H1 (cell line): ENCODE measurements at regions not wholly inside any gene's neighbourhood (a gene's known extent, or its start where the extent isn't known, plus 50 kb on each side); places are given as distances from the start of the nearest gene placed in this dataset.

ENCODE experiments used
- CTCF ChIA-PET: fragments of 300-600 bp; sonication (Branson Sonifier 250); formaldehyde crosslinking; loops from one replicate; lab custom pipeline; 2021; ENCODE audit not compliant: partially characterized antibody; lab: Charles Lee
- POLR2A ChIA-PET: fragments of 300-600 bp; sonication (Branson Sonifier 250); formaldehyde crosslinking; loops from one replicate; lab custom pipeline; 2021; ENCODE audit warnings: inconsistent platforms; ENCODE audit not compliant: partially characterized antibody; lab: Charles Lee
- DNase-seq, 2 experiments: peaks; one replicate each; pipeline versions ENCODE4 v3.0.0 to v3.0.0-alpha.2; 2010 to 2022; ENCODE audit warnings: low spot score in 2 of 2, low read depth in 1 of 2, mixed read lengths in 1 of 2
- FAIRE-seq: peaks from 2 replicates; lab custom pipeline; 2011; peaks lifted over from hg19 to GRCh38; lab: Jason Lieb, UNC
- H2AFZ ChIP-seq: 2 replicates; pipeline ENCODE4 v1.8.1; 2012; ENCODE audit warnings: low read length, inconsistent platforms
- H2AK5ac ChIP-seq: 2 replicates; pipeline ENCODE4 v1.6.1; 2013; ENCODE audit warnings: low read depth, low read length
- H2BK120ac ChIP-seq: replicated peaks from 2 replicates; pipeline ENCODE3; 2013; ENCODE audit warnings: low read depth, low read length, inconsistent platforms
- H2BK12ac ChIP-seq: 2 replicates; pipeline ENCODE4 v1.6.1; 2013; ENCODE audit warnings: low read depth, low read length
- H2BK15ac ChIP-seq: 2 replicates; pipeline ENCODE4 v1.6.1; 2013; ENCODE audit warnings: low read length
- H2BK20ac ChIP-seq: 2 replicates; pipeline ENCODE4 v1.6.1; 2013; ENCODE audit warnings: low read length
- H2BK5ac ChIP-seq: 2 replicates; pipeline ENCODE4 v1.6.1; 2013; ENCODE audit warnings: low read depth, low read length
- H3K14ac ChIP-seq: 2 replicates; pipeline ENCODE4 v1.6.1; 2013; ENCODE audit warnings: inconsistent platforms; ENCODE audit not compliant: insufficient read length
- H3K18ac ChIP-seq: 2 replicates; pipeline ENCODE4 v1.6.1; 2013; ENCODE audit warnings: low read length; ENCODE audit errors: extremely low read depth
- H3K23ac ChIP-seq: 2 replicates; pipeline ENCODE4 v1.6.1; 2013; ENCODE audit warnings: inconsistent platforms; ENCODE audit not compliant: insufficient read length
- H3K23me2 ChIP-seq: 2 replicates; pipeline ENCODE4 v1.6.1; 2013; ENCODE audit warnings: low read depth, low read length
- H3K27ac ChIP-seq: 2 replicates; pipeline ENCODE4 v1.6.1; 2011; ENCODE audit warnings: low read depth, low read length, inconsistent platforms
- H3K27me3 ChIP-seq, 4 experiments: replicated peaks in 1 of 4; 1 replicate in 1 of 4; 2 replicates in 3 of 4; pipeline versions ENCODE4 v1.6.1 to v1.8.1; 2011 to 2013; ENCODE audit warnings: low read length in 3 of 4, mild to moderate bottlenecking in 3 of 4, inconsistent platforms in 2 of 4, mixed read lengths in 2 of 4, moderate library complexity in 1 of 4; ENCODE audit not compliant: control insufficient read depth in 3 of 4, insufficient read depth in 3 of 4; ENCODE audit errors: extremely low read depth in 1 of 4
- H3K36me3 ChIP-seq, 4 experiments: 2 replicates each; pipeline versions ENCODE4 v1.6.1 to v1.8.1; 2011 to 2013; ENCODE audit warnings: mild to moderate bottlenecking in 4 of 4, low read length in 3 of 4, moderate library complexity in 2 of 4, control low read depth in 1 of 4, inconsistent platforms in 1 of 4; ENCODE audit not compliant: insufficient read depth in 4 of 4, control insufficient read depth in 2 of 4
- H3K4ac ChIP-seq: replicated peaks from 2 replicates; pipeline ENCODE3; 2013; ENCODE audit warnings: low read length, low read depth, mixed read lengths, inconsistent platforms; ENCODE audit not compliant: insufficient read length
- H3K4me1 ChIP-seq, 4 experiments: replicated peaks in 1 of 4; 1 replicate in 1 of 4; 2 replicates in 3 of 4; pipeline versions ENCODE4 v1.6.1 to v1.8.1; 2011 to 2013; ENCODE audit warnings: low read length in 3 of 4, inconsistent platforms in 2 of 4, mixed read lengths in 1 of 4; ENCODE audit not compliant: insufficient read depth in 4 of 4, control insufficient read depth in 3 of 4
- H3K4me2 ChIP-seq, 2 experiments: 2 replicates each; pipeline versions ENCODE4 v1.6.1 to v1.8.1; 2011 to 2013; ENCODE audit warnings: low read depth in 2 of 2, low read length in 2 of 2, control low read depth in 1 of 2, inconsistent platforms in 1 of 2, mild to moderate bottlenecking in 1 of 2; ENCODE audit not compliant: insufficient read depth in 1 of 2
- H3K4me3 ChIP-seq, 4 experiments: fragments of 200-600, 300-600 bp in 1 of 4; sonication (generic), shearing (Covaris generic), sonication (Bioruptor Twin) in 1 of 4; 2 replicates each; pipeline versions ENCODE4 v1.5.1 to v1.8.1; 2011 to 2016; ENCODE audit warnings: low read length in 4 of 4, low read depth in 3 of 4, control low read depth in 2 of 4, inconsistent platforms in 2 of 4, mild to moderate bottlenecking in 2 of 4, mixed read lengths in 1 of 4, moderate library complexity in 1 of 4; ENCODE audit not compliant: insufficient read depth in 2 of 4; ENCODE audit errors: extremely low read depth in 1 of 4
- H3K56ac ChIP-seq: replicated peaks from 2 replicates; pipeline ENCODE3; 2013; ENCODE audit warnings: low read depth, mild to moderate bottlenecking, mixed read lengths, low read length, inconsistent platforms; ENCODE audit not compliant: insufficient read length
- H3K79me1 ChIP-seq: 2 replicates; pipeline ENCODE4 v1.6.1; 2013; ENCODE audit warnings: low read depth, low read length, control low read depth
- H3K79me2 ChIP-seq, 2 experiments: 2 replicates each; pipeline versions ENCODE4 v1.6.1 to v1.8.1; 2012 to 2013; ENCODE audit warnings: low read length in 2 of 2, mild to moderate bottlenecking in 2 of 2, inconsistent platforms in 1 of 2; ENCODE audit not compliant: insufficient read depth in 2 of 2, control insufficient read depth in 1 of 2
- H3K9ac ChIP-seq, 4 experiments: replicated peaks in 1 of 4; 1 replicate in 1 of 4; 2 replicates in 3 of 4; pipeline versions ENCODE4 v1.6.1 to v1.8.1; 2011 to 2013; ENCODE audit warnings: low read depth in 3 of 4, low read length in 3 of 4, control low read depth in 2 of 4, mild to moderate bottlenecking in 2 of 4, moderate library complexity in 2 of 4, inconsistent platforms in 1 of 4; ENCODE audit errors: extremely low read depth in 1 of 4
- H3K9me3 ChIP-seq, 2 experiments: 2 replicates each; pipeline versions ENCODE4 v1.6.1 to v1.8.1; 2012 to 2013; ENCODE audit warnings: mild to moderate bottlenecking in 2 of 2, moderate library complexity in 2 of 2, control low read depth in 1 of 2, inconsistent platforms in 1 of 2, low read depth in 1 of 2, low read length in 1 of 2, mixed read lengths in 1 of 2; ENCODE audit not compliant: insufficient read depth in 2 of 2
- H4K20me1 ChIP-seq, 2 experiments: replicated peaks in 1 of 2; 2 replicates each; pipeline versions ENCODE3 to v1.8.1; 2011 to 2013; ENCODE audit warnings: inconsistent platforms in 2 of 2, low read length in 2 of 2, mild to moderate bottlenecking in 1 of 2; ENCODE audit not compliant: insufficient read depth in 2 of 2, control insufficient read depth in 1 of 2
- H4K5ac ChIP-seq: 2 replicates; pipeline ENCODE4 v1.6.1; 2013; ENCODE audit warnings: low read length, low read depth, mixed read lengths, inconsistent platforms; ENCODE audit not compliant: insufficient read length
- H4K8ac ChIP-seq: 2 replicates; pipeline ENCODE4 v1.8.0; 2013; ENCODE audit warnings: mild to moderate bottlenecking, moderate library complexity, low read length, inconsistent platforms; ENCODE audit not compliant: insufficient read depth; ENCODE audit errors: extremely low read depth
- H4K91ac ChIP-seq: replicated peaks from 2 replicates; pipeline ENCODE3; 2013; ENCODE audit warnings: low read length, mixed read lengths, inconsistent platforms; ENCODE audit not compliant: insufficient read length
- CEBPB ChIP-seq: IDR thresholded peaks from 2 replicates; pipeline ENCODE4 v1.6.1; 2012; ENCODE audit warnings: low read depth, low read length
- CTBP2 ChIP-seq: IDR thresholded peaks from 2 replicates; pipeline ENCODE4 v1.7.0; 2011; ENCODE audit warnings: borderline replicate concordance, mild to moderate bottlenecking, moderate library complexity, mixed read lengths, low read length; ENCODE audit not compliant: insufficient read depth, insufficient read length
- EZH2 ChIP-seq: fragments of 200-600 bp; sonication (generic); IDR thresholded peaks from 2 replicates; pipeline ENCODE4 v1.7.1; 2012; ENCODE audit warnings: low read depth, mild to moderate bottlenecking, moderate library complexity, low read length, inconsistent platforms; ENCODE audit not compliant: severe bottlenecking
- HDAC6 ChIP-seq: IDR thresholded peaks from one replicate; pipeline ENCODE4 v1.7.1; 2012; ENCODE audit warnings: low read depth, mild to moderate bottlenecking, inconsistent platforms, low read length, moderate library complexity
- KDM4A ChIP-seq: IDR thresholded peaks from one replicate; pipeline ENCODE4 v1.7.1; 2012; ENCODE audit warnings: low read depth, mild to moderate bottlenecking, moderate library complexity, low read length, inconsistent platforms; ENCODE audit not compliant: severe bottlenecking
- MAX ChIP-seq: IDR thresholded peaks from 2 replicates; pipeline ENCODE4 v1.6.1; 2012; ENCODE audit warnings: inconsistent platforms
- PHF8 ChIP-seq: fragments of 200-600 bp; sonication (generic); conservative IDR thresholded peaks from 2 replicates; pipeline ENCODE4 v1.7.1; 2012; ENCODE audit warnings: low read depth, mild to moderate bottlenecking, inconsistent platforms, low read length, moderate library complexity
- RNF2 ChIP-seq: fragments of 200-900, 300-1000 bp; sonication (generic); IDR thresholded peaks from 2 replicates; pipeline ENCODE4 v1.7.1; 2016; ENCODE audit warnings: borderline replicate concordance, low read depth, mild to moderate bottlenecking, antibody characterized with exemption, low read length; ENCODE audit not compliant: poor library complexity, severe bottlenecking; ENCODE audit errors: missing control alignments
- SRF ChIP-seq: IDR thresholded peaks from 2 replicates; pipeline ENCODE4 v1.6.1; 2011; ENCODE audit warnings: mild to moderate bottlenecking, low read depth, low read length, moderate library complexity
- TCF12 ChIP-seq: IDR thresholded peaks from 2 replicates; pipeline ENCODE4 v1.6.1; 2011; ENCODE audit warnings: low read depth, mild to moderate bottlenecking, low read length
- WGBS, 2 experiments: shearing (Covaris generic) in 1 of 2; methylation state at CpG; one replicate each; pipeline versions ENCODE4 v1.1.6 to v1.1.7; 2013 to 2015; ENCODE audit warnings: low lambda C conversion rate in 2 of 2, mixed read lengths in 2 of 2, inconsistent platforms in 1 of 2, low coverage in 1 of 2, missing lambda C conversion rate in 1 of 2; ENCODE audit not compliant: insufficient replicate concordance in 2 of 2, insufficient coverage in 1 of 2, insufficient read length in 1 of 2; ENCODE audit errors: extremely low coverage in 1 of 2, missing lambda C conversion rate in 1 of 2; 5-methylcytosine and 5-hydroxymethylcytosine counted together

DNA sequence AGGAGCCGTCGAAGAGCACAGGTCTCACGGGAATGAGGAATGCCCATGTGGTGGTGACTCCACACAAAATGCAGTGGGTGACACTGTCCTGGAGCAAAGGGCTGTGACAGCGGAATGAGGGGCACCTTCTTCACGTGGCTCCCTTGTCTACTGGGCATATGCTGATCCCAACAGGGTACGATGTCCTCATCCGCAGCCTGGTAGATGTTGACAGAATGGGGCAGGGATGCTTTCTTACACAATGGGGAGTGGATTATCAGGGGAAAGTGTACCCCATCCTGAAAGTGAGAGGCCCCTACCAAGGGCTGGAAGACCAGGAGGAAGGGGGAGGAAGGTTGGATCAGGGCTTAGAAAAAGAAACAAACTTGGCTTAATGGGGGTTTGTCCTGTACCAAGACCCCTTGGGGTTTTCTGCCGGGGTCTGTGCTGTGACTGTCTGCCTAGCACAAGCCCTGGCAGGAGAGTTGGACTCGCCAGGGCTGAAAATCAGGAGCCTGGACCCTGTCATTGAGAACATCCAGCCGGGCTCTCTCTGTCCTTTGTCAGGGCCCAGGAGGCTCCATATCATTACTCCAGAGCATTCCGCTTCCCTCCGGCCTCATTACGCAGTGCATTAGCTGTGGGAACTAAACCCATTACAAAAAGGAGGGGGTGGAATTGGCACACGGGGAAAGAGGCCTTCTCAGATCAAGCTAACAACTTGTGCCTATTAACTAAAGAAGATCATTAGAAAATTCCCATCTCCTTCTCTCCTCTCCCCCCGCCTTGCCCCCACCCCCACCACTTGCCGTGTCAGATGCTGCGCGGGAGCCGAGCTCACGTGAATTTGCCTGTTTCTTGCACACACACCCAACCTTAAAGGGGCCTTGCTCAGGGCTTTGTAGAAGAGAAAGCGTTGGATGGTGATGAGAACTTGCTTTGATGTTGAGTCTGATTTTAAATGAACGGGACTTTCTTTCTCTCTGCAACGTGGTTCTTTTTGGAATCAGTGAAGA lies 171.8 kb upstream of the PARP11 start:
- no peak overlapping the region for H3K4ac ChIP-seq
- H3K27me3 ChIP-seq, result no peaks in the 10 kb centered on the region
- no peak overlapping the region for H2BK12ac ChIP-seq
- H2BK20ac ChIP-seq, result no peak overlapping the region
- no peaks in the 10 kb centered on the region for H3K79me2 ChIP-seq
- H3K56ac ChIP-seq, result no peak overlapping the region
- H3K27ac ChIP-seq, result no peak overlapping the region
- no peak overlapping the region for H2BK120ac ChIP-seq
- H3K36me3 ChIP-seq, result no peaks in the 10 kb centered on the region
- no peak overlapping the region for H3K4me2 ChIP-seq
- H3K4me3 ChIP-seq, result no peak overlapping the region
- CTCF ChIA-PET, result interaction anchor here (0.6 to 0.7 kb wide), 2 partner anchors 8 to 745 kb away, joined by 3 read pairs; no protein-coding TSS in a partner anchor
- H3K18ac ChIP-seq, result no peak overlapping the region
- H3K9ac ChIP-seq, result no peak overlapping the region
- H3K14ac ChIP-seq, result no peak overlapping the region
- WGBS, 2 experiments, result 91% methylated on average over 23 of the region's 23 CpGs; no CpG with 5 or more reads in 1 of the 2 experiments
- H4K5ac ChIP-seq, result no peak overlapping the region
- no peak overlapping the region for H3K23ac ChIP-seq
- H4K8ac ChIP-seq, result no peak overlapping the region; the same call in 1 of the 2 replicates
- H3K79me1 ChIP-seq, result no peaks in the 10 kb centered on the region
- no peak overlapping the region for H2AK5ac ChIP-seq
- POLR2A ChIA-PET, result interaction anchor here (1.2 to 1.8 kb wide), 2 partner anchors 12 to 232 kb away, joined by 3 to 6 read pairs; no protein-coding TSS in a partner anchor
- H3K4me1 ChIP-seq, result peaks cover 0 to 8% (median under 1%) of the 10 kb centered on the region in 4 experiments; a peak in 2 of 7 replicates
- H2AFZ ChIP-seq, result no peak overlapping the region
- no peaks in the 10 kb centered on the region; the same call in 1 of the 2 replicates for H3K23me2 ChIP-seq
- no peak overlapping the region for H2BK5ac ChIP-seq
- no peak overlapping the region for H4K91ac ChIP-seq
- no peak overlapping the region for H2BK15ac ChIP-seq
- FAIRE-seq (no peak), DNase-seq (peak in 1 of 2 experiments; percentile 34)
- no peaks in the 10 kb centered on the region for H3K9me3 ChIP-seq
- H4K20me1 ChIP-seq, result no peaks in the 10 kb centered on the region
- TF ChIP-seq HDAC6 (no peak), TCF12 (no peak), CEBPB (no peak), SRF (no peak), MAX (no peak), CTBP2 (no peak), EZH2 (no peak), KDM4A (no peak), RNF2 (no peak), PHF8 (no peak)
